HG02884 (cell line): ENCODE measurements at regions not wholly inside any gene's neighbourhood (a gene's known extent, or its start where the extent isn't known, plus 50 kb on each side); places are given as distances from the start of the nearest gene placed in this dataset.
A peak's percentile ranks its signal among the peaks of the same experiment; 100 is the strongest.

Experiments
- ATAC-seq: cut with Tn5 transposase; IDR thresholded peaks from one replicate; pipeline ENCODE4 v1.9.1; 2021; ENCODE audit warnings: mild to moderate bottlenecking, moderate library complexity; ENCODE audit not compliant: unreplicated experiment

DNA sequence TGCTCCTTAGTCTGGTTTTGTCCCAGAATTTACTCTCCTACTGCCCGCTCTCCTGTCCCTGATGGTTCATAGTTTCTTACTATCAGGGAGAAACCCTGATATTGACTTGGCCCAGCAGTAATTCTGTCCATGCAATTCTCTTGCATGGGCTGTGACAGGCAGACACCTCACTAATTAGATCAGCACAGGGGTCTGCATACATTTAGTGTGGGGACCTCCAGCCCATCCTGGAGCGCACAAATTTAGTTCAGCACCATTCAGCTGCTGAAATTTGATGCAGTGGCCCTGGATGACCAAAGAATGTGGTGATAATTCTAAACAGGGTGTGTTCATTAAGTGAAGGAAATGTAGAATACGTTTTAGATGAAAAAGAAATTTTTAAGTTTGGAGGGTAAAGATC is 555.5 kb upstream of the TBL1XR1 start:
- ATAC-seq: no peak

GRCh38 chr3:177753451-177754155 is 556.3 kb upstream of the TBL1XR1 start:
- ATAC-seq: no peak

- ATAC-seq: no peak
These were observed 557.2 kb upstream of the TBL1XR1 start for GRCh38 chr3:177754508-177754921.

DNA sequence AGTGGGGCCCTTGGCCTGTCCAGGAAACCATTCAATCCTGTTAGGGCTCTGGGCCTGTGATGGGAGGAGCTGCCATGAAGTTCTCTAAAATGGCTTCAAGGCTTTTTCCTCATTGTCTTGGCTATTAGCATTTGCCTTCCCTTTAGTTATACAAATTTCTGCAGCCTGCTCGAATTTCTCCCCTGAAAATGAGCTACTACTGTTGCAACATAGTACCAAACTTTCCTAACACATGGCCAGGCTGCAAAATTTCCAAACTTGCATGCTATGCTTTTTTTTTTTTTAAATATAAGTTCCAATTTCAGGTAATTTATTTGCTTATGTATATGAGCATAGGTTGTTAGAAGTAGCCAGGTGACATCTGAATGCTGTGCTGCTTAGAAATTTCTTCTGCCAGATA is 560.8 kb upstream of the TBL1XR1 start:
- no peak for ATAC-seq

GRCh38 chr3:177760803-177761202 is 563.5 kb upstream of the TBL1XR1 start:
- ATAC-seq: no peak

GRCh38 chr3:177764377-177764912 is 567.2 kb upstream of the TBL1XR1 start:
- ATAC-seq: no peak

DNA sequence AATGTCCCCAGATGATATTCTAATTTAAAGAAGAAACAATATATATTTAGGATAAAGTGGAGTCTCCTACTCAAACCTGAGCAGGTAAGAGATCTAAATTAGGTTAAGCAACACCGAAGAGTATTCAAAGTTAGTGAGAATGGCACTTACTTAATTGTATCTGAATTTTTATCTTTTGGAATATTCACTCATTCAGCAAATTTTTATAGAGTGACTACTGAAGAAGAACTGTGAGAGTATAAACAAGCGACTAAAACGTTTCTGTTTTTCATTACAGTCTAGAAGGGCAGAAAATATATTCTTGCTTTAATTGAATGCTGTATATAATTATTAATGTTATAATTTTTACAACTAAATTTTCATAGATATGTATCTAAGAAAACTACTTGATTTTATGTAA is 567.7 kb upstream of the TBL1XR1 start:
- ATAC-seq: no peak

DNA sequence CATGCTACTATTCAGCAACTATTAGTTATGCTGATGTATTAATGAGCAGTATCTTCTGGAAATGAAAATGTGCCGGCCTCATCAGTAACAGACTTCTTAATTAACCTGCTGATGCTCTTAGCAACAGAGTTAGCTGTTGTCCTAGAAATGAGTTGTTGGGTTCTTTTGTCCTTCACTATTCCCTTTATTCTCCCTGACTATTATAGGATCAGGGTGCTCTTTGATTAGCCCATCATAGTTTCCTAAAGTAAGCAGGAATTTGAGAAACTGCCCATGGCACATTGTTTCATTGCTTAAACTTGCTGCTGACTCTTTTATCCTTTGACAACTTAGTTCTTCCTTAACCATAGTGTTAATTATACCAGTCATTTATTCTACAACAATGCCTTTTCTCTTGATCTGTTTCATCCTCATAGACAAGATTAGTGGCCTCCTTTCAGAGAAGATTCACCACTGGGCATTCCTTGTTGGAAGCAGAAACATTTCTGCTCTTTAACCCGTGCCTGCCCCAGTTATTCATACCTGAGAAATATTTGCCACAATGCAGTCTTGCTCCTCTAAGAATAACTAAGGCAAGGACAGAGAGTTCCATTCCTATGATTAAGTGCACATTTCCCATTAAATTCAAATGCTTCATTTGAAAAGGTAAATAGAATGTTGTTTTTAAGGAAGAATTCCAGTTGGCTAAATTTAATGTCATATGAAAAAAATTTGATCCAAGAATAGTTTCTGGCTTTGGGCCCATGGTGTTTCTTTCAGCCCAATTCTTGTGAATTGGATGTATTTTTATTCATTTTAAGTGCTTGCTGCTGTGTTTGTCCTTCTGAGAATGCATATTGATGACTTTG is 573.3 kb upstream of the TBL1XR1 start:
- no peak for ATAC-seq

- ATAC-seq: no peak
These were observed 574.5 kb upstream of the TBL1XR1 start for GRCh38 chr3:177771780-177772179.

GRCh38 chr3:177772908-177773557 is 575.8 kb upstream of the TBL1XR1 start:
- ATAC-seq: peak; percentile 40

DNA sequence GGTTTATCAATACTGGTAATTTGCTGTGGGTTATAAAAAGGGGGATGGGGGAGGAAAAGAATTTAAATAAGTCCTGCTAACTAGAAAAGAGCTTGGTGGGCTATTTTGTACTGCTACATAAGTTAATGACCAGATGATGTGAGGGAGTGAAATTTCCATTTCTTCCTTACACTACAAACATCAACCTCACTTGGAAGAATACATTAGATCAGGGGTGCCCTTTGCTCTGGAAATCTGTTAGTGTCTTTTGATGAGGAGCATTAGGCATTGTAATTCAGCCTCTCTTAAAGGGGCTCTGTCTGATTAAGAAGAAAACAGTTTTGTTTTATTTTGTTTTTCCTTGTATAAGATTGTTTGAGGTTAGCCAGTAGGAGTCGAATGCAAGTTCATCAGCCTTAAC is 576.4 kb upstream of the TBL1XR1 start:
- ATAC-seq: no peak

DNA sequence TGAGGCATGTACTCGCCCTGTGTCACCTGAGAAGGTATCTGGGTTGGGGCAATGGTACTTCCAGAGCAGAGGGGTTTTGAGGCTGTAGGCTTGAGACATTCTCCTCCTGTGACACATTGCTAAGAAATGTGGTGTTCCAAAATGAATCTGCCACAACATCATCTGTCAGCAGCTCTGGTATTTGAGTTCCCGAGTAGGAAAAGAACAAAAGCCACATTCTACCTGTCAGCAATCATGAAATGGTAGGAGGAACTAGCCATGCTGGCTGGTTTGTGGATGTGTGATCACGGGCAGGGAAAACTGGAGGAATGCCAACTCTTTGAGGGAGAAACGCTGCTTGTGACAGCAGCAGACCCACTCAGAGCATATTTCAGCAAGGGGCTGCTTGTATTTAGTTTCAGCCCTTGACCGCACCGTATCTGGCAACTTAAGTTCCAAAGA is 579.4 kb upstream of the TBL1XR1 start:
- ATAC-seq: no peak

DNA sequence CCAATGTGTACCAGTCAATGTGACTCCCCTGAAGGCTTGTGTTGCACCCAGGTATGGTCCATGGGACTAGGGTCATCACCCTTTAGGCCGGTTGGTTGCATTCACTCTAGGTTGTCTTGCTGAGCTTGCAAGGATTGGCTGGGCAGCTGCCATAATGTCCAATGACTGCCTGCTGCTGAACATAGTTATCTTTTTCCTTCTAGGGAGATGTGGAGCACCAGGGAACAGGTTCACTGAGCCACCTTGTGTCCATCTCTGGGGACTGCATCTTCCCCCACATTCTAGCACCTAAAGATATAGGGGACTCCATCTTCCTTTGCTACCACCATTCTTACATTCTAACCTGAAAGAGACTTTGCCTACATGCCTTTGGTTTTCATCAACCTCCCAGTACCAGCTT is 580.4 kb upstream of the TBL1XR1 start:
- ATAC-seq: peak; percentile 91

DNA sequence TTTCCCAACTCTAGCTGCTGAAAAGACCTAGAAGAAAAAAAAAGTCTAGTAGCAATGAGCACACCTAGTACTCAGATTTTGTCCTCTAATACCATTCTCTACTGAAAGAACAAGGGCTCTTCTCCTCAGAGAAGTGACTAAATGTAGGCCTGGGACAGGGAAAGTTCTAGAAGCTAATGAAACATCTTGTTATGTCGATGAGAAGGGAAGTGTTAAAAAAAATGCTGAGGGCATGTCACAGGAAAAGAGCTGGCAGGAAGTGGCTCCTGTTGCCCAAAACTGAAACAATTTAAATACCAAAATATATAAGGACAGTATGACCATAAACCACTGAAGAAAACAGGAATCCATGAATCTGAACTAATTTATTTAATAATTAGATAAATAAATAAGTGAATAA is 581.4 kb upstream of the TBL1XR1 start:
- ATAC-seq: no peak

DNA sequence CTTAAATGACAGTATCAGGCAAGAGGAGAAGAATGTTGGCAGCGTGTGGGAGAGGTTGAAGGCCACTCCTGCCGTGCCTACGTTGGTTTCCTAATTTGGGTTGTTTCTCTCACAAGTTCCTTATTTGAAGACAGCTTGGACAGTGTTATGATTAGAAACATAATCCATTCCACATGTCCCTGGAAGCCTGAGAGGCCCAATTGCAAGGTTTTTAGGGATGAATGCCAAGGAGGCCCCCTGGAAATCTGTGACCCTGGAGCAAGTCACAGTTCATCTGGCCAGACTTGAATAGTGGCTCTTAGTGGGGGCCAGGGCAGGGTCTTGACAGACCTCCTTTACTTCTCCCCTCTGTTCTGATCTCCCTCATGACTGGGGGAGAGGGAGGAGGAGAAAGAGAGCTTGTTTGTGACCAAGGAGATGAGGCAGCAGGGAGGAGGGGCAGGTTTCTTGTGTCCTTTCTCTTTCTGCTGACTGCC is 584.4 kb upstream of the TBL1XR1 start:
- ATAC-seq: no peak

GRCh38 chr3:177783338-177783737 is 586.1 kb upstream of the TBL1XR1 start:
- no peak for ATAC-seq

- no peak for ATAC-seq
These were observed 586.5 kb upstream of the TBL1XR1 start for GRCh38 chr3:177783767-177784166.

DNA sequence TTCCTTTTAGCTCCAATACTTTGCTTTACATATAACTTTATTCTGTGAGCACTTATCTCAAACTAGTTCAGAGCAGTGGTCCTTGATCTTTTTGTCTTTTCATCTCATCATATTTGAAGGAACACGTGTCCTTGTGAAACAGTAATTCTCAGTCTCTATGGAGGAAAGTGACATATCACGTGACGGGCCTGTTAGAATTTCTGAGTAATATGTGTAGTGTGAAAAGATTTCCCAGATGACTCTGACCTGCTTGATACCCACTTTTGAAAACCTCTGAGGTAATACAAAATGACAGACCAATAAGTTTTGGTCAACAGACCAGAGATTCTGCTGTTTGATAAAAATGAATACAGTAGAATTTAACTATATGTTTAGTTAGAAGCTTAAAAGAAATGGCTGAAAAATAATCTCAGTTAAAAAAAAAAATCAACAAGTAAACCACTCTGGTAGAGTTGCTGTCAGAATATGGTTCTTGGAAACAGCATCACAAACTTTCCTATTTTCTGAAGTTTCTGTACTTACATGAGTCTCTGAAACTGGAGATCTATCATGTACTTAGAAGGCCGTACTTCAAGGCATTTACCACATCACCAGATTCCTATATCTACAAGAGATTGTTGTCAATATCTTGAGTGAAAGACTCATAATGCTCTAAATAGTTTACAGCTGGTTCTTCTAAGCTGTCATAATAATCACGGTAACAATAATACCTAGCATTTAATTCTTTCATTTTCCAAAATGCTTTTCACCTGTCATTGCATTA is 590.2 kb upstream of the TBL1XR1 start:
- ATAC-seq: peak; percentile 94

- no peak for ATAC-seq
These were observed 592.2 kb upstream of the TBL1XR1 start for GRCh38 chr3:177789500-177789899.

- no peak for ATAC-seq
These were observed 595.2 kb upstream of the TBL1XR1 start for GRCh38 chr3:177792311-177793030.
